WTC11 (cell line): ENCODE measurements at regions not wholly inside any gene's neighbourhood (a gene's known extent, or its start where the extent isn't known, plus 50 kb on each side); places are given as distances from the start of the nearest gene placed in this dataset.
"Not testable (repeated sequence)": the region's sequence is repeated elsewhere in the genome, so short reads cannot be mapped to it uniquely, and the experiment has no call there.

Experiments used
- ATAC-seq: fragments of 200-7000 bp; cut with Tn5 transposase; 2 replicates; pipeline ENCODE4 v1.10.0; 2021; ENCODE audit warnings: mild to moderate bottlenecking, moderate library complexity
- CTCF ChIA-PET: fragments of 300-600 bp; sonication (Branson Sonifier 250); formaldehyde crosslinking; loops from one replicate; lab custom pipeline; 2021; ENCODE audit warnings: antibody characterized with exemption; lab: Charles Lee
- POLR2A ChIA-PET: fragments of 350-600 bp; sonication (Branson Sonifier 250); formaldehyde crosslinking; loops from one replicate; lab custom pipeline; 2021; ENCODE audit warnings: antibody characterized with exemption; lab: Charles Lee
- DNase-seq: peaks from one replicate; pipeline ENCODE4 v3.0.0; 2021; ENCODE audit warnings: low spot score
- H3K27ac Mint-ChIP-seq: 2 replicates; pipeline ENCODE4 v1.8.0; 2021; ENCODE audit warnings: mixed read lengths
- H3K27me3 Mint-ChIP-seq: 2 replicates; pipeline ENCODE4 v1.8.0; 2021; ENCODE audit warnings: low read depth, mild to moderate bottlenecking, moderate library complexity, mixed read lengths
- H3K36me3 Mint-ChIP-seq: 2 replicates; pipeline ENCODE4 v1.8.0; 2021; ENCODE audit warnings: mixed read lengths
- H3K4me1 Mint-ChIP-seq: 2 replicates; pipeline ENCODE4 v1.8.0; 2022; ENCODE audit warnings: mixed read lengths
- H3K4me3 Mint-ChIP-seq: 2 replicates; pipeline ENCODE4 v1.8.0; 2021; ENCODE audit warnings: mild to moderate bottlenecking, moderate library complexity, mixed read lengths
- H3K9me3 Mint-ChIP-seq: 2 replicates; pipeline ENCODE4 v1.8.0; 2021; ENCODE audit warnings: mixed read lengths
- AFF4 ChIP-seq: sonication (generic); formaldehyde crosslinking; IDR thresholded peaks from 2 replicates; pipeline ENCODE4 v1.8.1; 2023; ENCODE audit warnings: mild to moderate bottlenecking, missing genetic modification reagents, borderline replicate concordance
- GABPB1 ChIP-seq: sonication (generic); formaldehyde crosslinking; IDR thresholded peaks from 2 replicates; pipeline ENCODE4 v1.8.1; 2023; ENCODE audit warnings: mild to moderate bottlenecking, missing genetic modification reagents
- HMGA2 ChIP-seq: fragments of 250-450 bp; sonication (Bioruptor Pico); IDR thresholded peaks from 2 replicates; pipeline ENCODE4 v1.4.0; 2021; ENCODE audit warnings: mild to moderate bottlenecking, moderate library complexity
- MXD4 ChIP-seq: fragments of 250-450 bp; sonication (Bioruptor Pico); IDR thresholded peaks from 2 replicates; pipeline ENCODE4 v1.8.0; 2021; ENCODE audit warnings: mild to moderate bottlenecking, moderate library complexity, borderline replicate concordance
- NFYB ChIP-seq: sonication (generic); formaldehyde crosslinking; conservative IDR thresholded peaks from 2 replicates; pipeline ENCODE4 v1.8.0; 2022; ENCODE audit warnings: low read depth, missing genetic modification reagents
- OVOL2 ChIP-seq: fragments of 250-450 bp; sonication (Bioruptor Pico); IDR thresholded peaks from 2 replicates; pipeline ENCODE4 v1.9.0; 2021; ENCODE audit warnings: mild to moderate bottlenecking, borderline replicate concordance
- SP1 ChIP-seq: sonication (generic); formaldehyde crosslinking; conservative IDR thresholded peaks from 2 replicates; pipeline ENCODE4 v1.8.1; 2022; ENCODE audit warnings: missing genetic modification reagents
- ZNF396 ChIP-seq: fragments of 250-450 bp; sonication (Bioruptor Pico); IDR thresholded peaks from 2 replicates; pipeline ENCODE4 v1.8.0; 2021; ENCODE audit warnings: mild to moderate bottlenecking, moderate library complexity, borderline replicate concordance
- ZNF425 ChIP-seq: fragments of 250-450 bp; sonication (Bioruptor Pico); conservative IDR thresholded peaks from 2 replicates; pipeline ENCODE4 v1.9.0; 2021; ENCODE audit warnings: mild to moderate bottlenecking

GRCh38 chrY:26315065-26315464 is 693.1 kb downstream of the CDY1 start:
- POLR2A ChIA-PET, H3K36me3 Mint-ChIP-seq, CTCF ChIA-PET: not testable (repeated sequence)

GRCh38 chrY:26319488-26320202 is 697.7 kb downstream of the CDY1 start:
- CTCF ChIA-PET, DNase-seq, H3K4me3 Mint-ChIP-seq, POLR2A ChIA-PET, H3K36me3 Mint-ChIP-seq, H3K27ac Mint-ChIP-seq, ATAC-seq, H3K27me3 Mint-ChIP-seq, H3K4me1 Mint-ChIP-seq: not testable (repeated sequence)
- H3K9me3 Mint-ChIP-seq = peaks cover 10% of the 10 kb centered on the region

More at GRCh38 chrY:26315065-26315464, 693.1 kb downstream of the CDY1 start:
- not testable (repeated sequence) for H3K27ac Mint-ChIP-seq, H3K4me3 Mint-ChIP-seq, DNase-seq, H3K9me3 Mint-ChIP-seq, H3K27me3 Mint-ChIP-seq, H3K4me1 Mint-ChIP-seq
- 0 out of 2 replicates have a peak, but pooled peaks have one; percentile 36 for ATAC-seq

- H3K27me3 Mint-ChIP-seq, H3K27ac Mint-ChIP-seq, DNase-seq, H3K4me1 Mint-ChIP-seq, ATAC-seq, CTCF ChIA-PET, POLR2A ChIA-PET, H3K4me3 Mint-ChIP-seq: not testable (repeated sequence)
- H3K36me3 Mint-ChIP-seq = peaks cover 14% of the 10 kb centered on the region
- H3K9me3 Mint-ChIP-seq = peaks cover 22% of the 10 kb centered on the region
Measured at GRCh38 chrY:26322756-26323155, 700.8 kb downstream of the CDY1 start.

- H3K27me3 Mint-ChIP-seq, DNase-seq, H3K4me3 Mint-ChIP-seq, CTCF ChIA-PET, H3K4me1 Mint-ChIP-seq, POLR2A ChIA-PET, H3K27ac Mint-ChIP-seq, ATAC-seq: not testable (repeated sequence)
- Mint-ChIP-seq H3K36me3 (peaks cover 11% of the 10 kb centered on the region), H3K9me3 (peaks cover 31% of the 10 kb centered on the region)
Measured at GRCh38 chrY:26352931-26353330, 731.0 kb downstream of the CDY1 start.

- no peaks in the 10 kb centered on the region; the same call in none of the 2 replicates for H3K27me3 Mint-ChIP-seq
- TF ChIP-seq AFF4 = no peak
- TF ChIP-seq ZNF425 (CRISPR knock-in tag) = no peak
- TF ChIP-seq GABPB1 (CRISPR knock-in tag) = no peak
- TF ChIP-seq HMGA2 (CRISPR knock-in tag) = no peak
- TF ChIP-seq MXD4 = no peak
- TF ChIP-seq ZNF396 = no peak
- TF ChIP-seq NFYB (CRISPR knock-in tag) = no peak
- no peak for TF ChIP-seq OVOL2
- no peak for TF ChIP-seq SP1 (CRISPR knock-in tag)
- H3K36me3 Mint-ChIP-seq = peaks cover 11% of the 10 kb centered on the region
- H3K4me1 Mint-ChIP-seq = no peaks in the 10 kb centered on the region
- H3K27ac Mint-ChIP-seq = no peak overlapping the region
- ATAC-seq (no peak), DNase-seq (no peak)
- ChIA-PET POLR2A (no interaction called here), CTCF (no interaction called here)
- H3K9me3 Mint-ChIP-seq = peaks cover 34% of the 10 kb centered on the region
- no peak overlapping the region for H3K4me3 Mint-ChIP-seq
Measured at GRCh38 chrY:26354191-26354590, 732.3 kb downstream of the CDY1 start.

GRCh38 chrY:26359869-26360268 is 738.0 kb downstream of the CDY1 start:
- H3K27ac Mint-ChIP-seq, H3K9me3 Mint-ChIP-seq, POLR2A ChIA-PET, ATAC-seq, CTCF ChIA-PET, H3K4me3 Mint-ChIP-seq, H3K27me3 Mint-ChIP-seq, H3K36me3 Mint-ChIP-seq, DNase-seq, H3K4me1 Mint-ChIP-seq: not testable (repeated sequence)

- H3K4me3 Mint-ChIP-seq, H3K36me3 Mint-ChIP-seq, H3K27me3 Mint-ChIP-seq, H3K4me1 Mint-ChIP-seq, H3K27ac Mint-ChIP-seq, POLR2A ChIA-PET, DNase-seq, CTCF ChIA-PET, ATAC-seq: not testable (repeated sequence)
- peaks cover 12% of the 10 kb centered on the region; the same call in 1 of the 2 replicates for H3K9me3 Mint-ChIP-seq
Measured at GRCh38 chrY:26360472-26360871, 738.6 kb downstream of the CDY1 start.

- DNase-seq, H3K4me3 Mint-ChIP-seq, CTCF ChIA-PET, H3K27ac Mint-ChIP-seq, ATAC-seq, H3K27me3 Mint-ChIP-seq, POLR2A ChIA-PET, H3K4me1 Mint-ChIP-seq: not testable (repeated sequence)
- peaks cover 19% of the 10 kb centered on the region for H3K9me3 Mint-ChIP-seq
- H3K36me3 Mint-ChIP-seq = peaks cover 14% of the 10 kb centered on the region
Measured at GRCh38 chrY:26363442-26363841, 741.5 kb downstream of the CDY1 start.
